Endothelial cell of umbilical vein (primary cell): ENCODE measurements at regions not wholly inside any gene's neighbourhood (a gene's known extent, or its start where the extent isn't known, plus 50 kb on each side); places are given as distances from the start of the nearest gene placed in this dataset.

ENCODE experiments used
- POLR2A ChIP-seq: IDR thresholded peaks from 2 replicates; pipeline ENCODE4 v1.6.1; 2012; ENCODE audit warnings: low read depth, mild to moderate bottlenecking, control low read depth, low read length
- TF ChIP-seq, protein P1 (sequence below), 2 donors: IDR thresholded peaks; 1 replicate in 1 of 2; 2 replicates in 1 of 2; pipeline ENCODE4 v1.5.1; 2011; ENCODE audit warnings: low read length in 2 of 2, mild to moderate bottlenecking in 2 of 2, moderate library complexity in 2 of 2, control low read depth in 1 of 2, inconsistent platforms in 1 of 2, low read depth in 1 of 2; ENCODE audit not compliant: insufficient read depth in 1 of 2; ENCODE audit errors: extremely low read depth in 1 of 2

DNA sequence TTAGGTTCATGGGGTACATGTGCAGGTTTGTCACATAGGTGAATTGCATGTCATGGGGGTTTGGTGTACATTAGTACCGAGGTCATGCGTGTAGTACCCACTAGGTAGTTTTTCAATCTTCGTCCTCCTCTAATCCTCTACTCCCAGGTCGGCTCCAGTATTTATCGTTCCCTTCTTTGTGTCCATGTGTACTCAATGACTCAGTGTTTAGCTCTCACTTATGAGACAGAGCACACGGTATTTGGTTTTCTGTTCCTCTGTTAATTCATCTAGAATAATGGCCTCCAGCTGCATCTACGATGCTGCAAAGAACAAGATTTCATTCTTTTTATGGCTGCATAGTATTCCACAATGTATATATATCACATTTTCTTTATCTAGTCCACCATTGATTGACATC, 850.9 kb upstream of the MDGA2 start:
- TF ChIP-seq POLR2A: no peak
- TF ChIP-seq, protein P1, sequence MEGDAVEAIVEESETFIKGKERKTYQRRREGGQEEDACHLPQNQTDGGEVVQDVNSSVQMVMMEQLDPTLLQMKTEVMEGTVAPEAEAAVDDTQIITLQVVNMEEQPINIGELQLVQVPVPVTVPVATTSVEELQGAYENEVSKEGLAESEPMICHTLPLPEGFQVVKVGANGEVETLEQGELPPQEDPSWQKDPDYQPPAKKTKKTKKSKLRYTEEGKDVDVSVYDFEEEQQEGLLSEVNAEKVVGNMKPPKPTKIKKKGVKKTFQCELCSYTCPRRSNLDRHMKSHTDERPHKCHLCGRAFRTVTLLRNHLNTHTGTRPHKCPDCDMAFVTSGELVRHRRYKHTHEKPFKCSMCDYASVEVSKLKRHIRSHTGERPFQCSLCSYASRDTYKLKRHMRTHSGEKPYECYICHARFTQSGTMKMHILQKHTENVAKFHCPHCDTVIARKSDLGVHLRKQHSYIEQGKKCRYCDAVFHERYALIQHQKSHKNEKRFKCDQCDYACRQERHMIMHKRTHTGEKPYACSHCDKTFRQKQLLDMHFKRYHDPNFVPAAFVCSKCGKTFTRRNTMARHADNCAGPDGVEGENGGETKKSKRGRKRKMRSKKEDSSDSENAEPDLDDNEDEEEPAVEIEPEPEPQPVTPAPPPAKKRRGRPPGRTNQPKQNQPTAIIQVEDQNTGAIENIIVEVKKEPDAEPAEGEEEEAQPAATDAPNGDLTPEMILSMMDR (IDR thresholded peaks at IDR 0.05; ENCODE audit: extremely low read depth in 1 of 2, insufficient read depth in 1 of 2, low read depth in 1 of 2, low read length in 2 of 2): no peak
